NT2/D1 (cell line): ENCODE measurements at regions not wholly inside any gene's neighbourhood (a gene's known extent, or its start where the extent isn't known, plus 50 kb on each side); places are given as distances from the start of the nearest gene placed in this dataset.
"Not testable (repeated sequence)": the region's sequence is repeated elsewhere in the genome, so short reads cannot be mapped to it uniquely, and the experiment has no call there.

ENCODE experiments used
- YY1 ChIP-seq: IDR thresholded peaks from 2 replicates; pipeline ENCODE4 v1.6.1; 2011; ENCODE audit not compliant: insufficient read length, insufficient read depth
- ZNF274 ChIP-seq: IDR thresholded peaks from 2 replicates; pipeline ENCODE4 v1.6.1; 2011; ENCODE audit warnings: mild to moderate bottlenecking, low read depth, low read length

DNA sequence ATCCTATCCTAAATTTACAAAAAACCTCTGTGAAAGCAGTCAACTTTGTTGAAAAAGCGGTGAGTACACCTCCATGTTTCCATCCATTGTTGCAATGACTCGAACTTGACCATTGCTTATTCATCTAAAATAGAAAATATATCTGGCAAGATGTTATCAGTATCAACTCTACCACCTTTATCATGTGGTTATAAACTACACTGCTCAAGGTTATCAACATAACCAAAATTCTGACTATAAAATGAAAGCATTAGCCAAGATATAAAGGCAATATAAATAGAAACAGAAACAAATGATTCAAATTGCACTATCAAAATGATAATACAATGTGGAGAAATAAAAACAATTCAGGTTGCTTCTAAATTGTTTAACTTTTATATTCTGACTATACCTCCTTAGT lies 150.0 kb downstream of the AVL9 start:
- not testable (repeated sequence) for TF ChIP-seq ZNF274, YY1
